Type B pancreatic cell (in vitro differentiated cells): ENCODE measurements at regions not wholly inside any gene's neighbourhood (a gene's known extent, or its start where the extent isn't known, plus 50 kb on each side); places are given as distances from the start of the nearest gene placed in this dataset.

Source experiments
- DNase-seq: peaks from one replicate; pipeline ENCODE4 v3.0.0; 2021; ENCODE audit warnings: mixed read lengths; ENCODE audit not compliant: unreplicated experiment; ENCODE audit errors: extremely low spot score
- H3K27ac Mint-ChIP-seq: 2 replicates; pipeline ENCODE4 v1.8.0; 2021; ENCODE audit warnings: mild to moderate bottlenecking, mixed read lengths
- H3K27me3 Mint-ChIP-seq: 2 replicates; pipeline ENCODE4 v1.8.0; 2021; ENCODE audit warnings: mixed read lengths
- H3K36me3 Mint-ChIP-seq: 2 replicates; pipeline ENCODE4 v1.8.0; 2021; ENCODE audit warnings: mixed read lengths
- H3K4me1 Mint-ChIP-seq: one replicate; pipeline ENCODE4 v1.8.0; 2021; ENCODE audit warnings: mixed read lengths; ENCODE audit not compliant: unreplicated experiment
- H3K4me3 Mint-ChIP-seq: 2 replicates; pipeline ENCODE4 v1.8.0; 2021; ENCODE audit warnings: mild to moderate bottlenecking, mixed read lengths
- H3K9me3 Mint-ChIP-seq: 2 replicates; pipeline ENCODE4 v1.8.0; 2021; ENCODE audit warnings: mixed read lengths
- CTCF ChIP-seq: fragments of 200-600 bp; sonication (generic); conservative IDR thresholded peaks from 2 replicates; pipeline ENCODE4 v1.5.0; 2021; ENCODE audit warnings: antibody characterized with exemption, mild to moderate bottlenecking

- Mint-ChIP-seq H3K27me3 (no peaks in the 10 kb centered on the region), H3K4me1 (peaks cover 9% of the 10 kb centered on the region), H3K36me3 (no peaks in the 10 kb centered on the region), H3K9me3 (no peaks in the 10 kb centered on the region), H3K27ac (no peak overlapping the region), H3K4me3 (no peak overlapping the region)
- no peak for DNase-seq
- no peak for TF ChIP-seq CTCF
These were observed 172.5 kb downstream of the DLEU7 start for GRCh38 chr13:50670847-50671496.

- no peak for DNase-seq
- H3K4me3 Mint-ChIP-seq, result no peak overlapping the region
- no peak for TF ChIP-seq CTCF
- no peaks in the 10 kb centered on the region for H3K27me3 Mint-ChIP-seq
- peaks cover 14% of the 10 kb centered on the region for H3K4me1 Mint-ChIP-seq
- H3K9me3 Mint-ChIP-seq, result no peaks in the 10 kb centered on the region
- H3K36me3 Mint-ChIP-seq, result no peaks in the 10 kb centered on the region
- H3K27ac Mint-ChIP-seq, result no peak overlapping the region
These were observed 172.0 kb downstream of the DLEU7 start for GRCh38 chr13:50671497-50671850.

GRCh38 chr13:50672025-50672424, 171.5 kb downstream of the DLEU7 start:
- TF ChIP-seq CTCF, result no peak
- no peak for DNase-seq
- Mint-ChIP-seq H3K27ac (no peak overlapping the region), H3K9me3 (no peaks in the 10 kb centered on the region), H3K27me3 (peaks cover 3% of the 10 kb centered on the region), H3K4me3 (no peak overlapping the region), H3K36me3 (no peaks in the 10 kb centered on the region), H3K4me1 (peaks cover 19% of the 10 kb centered on the region)

GRCh38 chr13:50675651-50676050, 167.8 kb downstream of the DLEU7 start:
- no peak for TF ChIP-seq CTCF
- Mint-ChIP-seq H3K9me3 (no peaks in the 10 kb centered on the region), H3K36me3 (no peaks in the 10 kb centered on the region), H3K27ac (no peak overlapping the region), H3K4me1 (peaks cover 25% of the 10 kb centered on the region), H3K4me3 (no peak overlapping the region), H3K27me3 (peaks cover 3% of the 10 kb centered on the region)
- no peak for DNase-seq

GRCh38 chr13:50676602-50677001, 166.9 kb downstream of the DLEU7 start:
- TF ChIP-seq CTCF, result no peak
- Mint-ChIP-seq H3K27ac (peak overlapping the region; percentile 44), H3K9me3 (no peaks in the 10 kb centered on the region), H3K4me3 (no peak overlapping the region), H3K36me3 (no peaks in the 10 kb centered on the region), H3K4me1 (peaks cover 25% of the 10 kb centered on the region), H3K27me3 (peaks cover 3% of the 10 kb centered on the region)
- DNase-seq, result no peak

GRCh38 chr13:50677258-50677657, 166.2 kb downstream of the DLEU7 start:
- no peak overlapping the region for H3K4me3 Mint-ChIP-seq
- H3K27ac Mint-ChIP-seq, result peak overlapping the region; percentile 44
- DNase-seq, result no peak
- no peak for TF ChIP-seq CTCF
- H3K36me3 Mint-ChIP-seq, result no peaks in the 10 kb centered on the region
- H3K9me3 Mint-ChIP-seq, result no peaks in the 10 kb centered on the region
- peaks cover 22% of the 10 kb centered on the region for H3K4me1 Mint-ChIP-seq
- H3K27me3 Mint-ChIP-seq, result peaks cover 3% of the 10 kb centered on the region
